ENCODE measurements at regions not wholly inside any gene's neighbourhood (a gene's known extent, or its start where the extent isn't known, plus 50 kb on each side); places are given as distances from the start of the nearest gene placed in this dataset.

DNA sequence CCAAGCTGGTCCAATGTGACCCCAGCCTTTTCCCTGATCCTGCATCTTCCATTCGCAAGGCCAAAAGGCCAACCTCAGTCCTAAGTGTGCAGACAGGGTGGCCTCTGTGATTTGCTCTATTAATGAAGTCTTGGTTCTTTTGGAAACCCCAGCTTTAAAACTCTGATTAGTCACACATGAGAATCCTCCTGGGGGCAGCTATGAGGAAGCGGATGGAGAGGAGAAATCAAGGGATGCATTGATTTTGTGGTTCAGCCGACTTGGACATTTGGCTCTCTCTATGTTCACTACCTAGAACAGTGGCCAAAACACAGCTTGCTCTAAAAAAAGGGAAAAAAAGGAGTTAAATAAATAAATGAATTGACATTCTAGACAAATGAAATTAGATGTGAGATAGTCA, 98.6 kb upstream of the USP47 start (continued):
- TF ChIP-seq, protein P1, sequence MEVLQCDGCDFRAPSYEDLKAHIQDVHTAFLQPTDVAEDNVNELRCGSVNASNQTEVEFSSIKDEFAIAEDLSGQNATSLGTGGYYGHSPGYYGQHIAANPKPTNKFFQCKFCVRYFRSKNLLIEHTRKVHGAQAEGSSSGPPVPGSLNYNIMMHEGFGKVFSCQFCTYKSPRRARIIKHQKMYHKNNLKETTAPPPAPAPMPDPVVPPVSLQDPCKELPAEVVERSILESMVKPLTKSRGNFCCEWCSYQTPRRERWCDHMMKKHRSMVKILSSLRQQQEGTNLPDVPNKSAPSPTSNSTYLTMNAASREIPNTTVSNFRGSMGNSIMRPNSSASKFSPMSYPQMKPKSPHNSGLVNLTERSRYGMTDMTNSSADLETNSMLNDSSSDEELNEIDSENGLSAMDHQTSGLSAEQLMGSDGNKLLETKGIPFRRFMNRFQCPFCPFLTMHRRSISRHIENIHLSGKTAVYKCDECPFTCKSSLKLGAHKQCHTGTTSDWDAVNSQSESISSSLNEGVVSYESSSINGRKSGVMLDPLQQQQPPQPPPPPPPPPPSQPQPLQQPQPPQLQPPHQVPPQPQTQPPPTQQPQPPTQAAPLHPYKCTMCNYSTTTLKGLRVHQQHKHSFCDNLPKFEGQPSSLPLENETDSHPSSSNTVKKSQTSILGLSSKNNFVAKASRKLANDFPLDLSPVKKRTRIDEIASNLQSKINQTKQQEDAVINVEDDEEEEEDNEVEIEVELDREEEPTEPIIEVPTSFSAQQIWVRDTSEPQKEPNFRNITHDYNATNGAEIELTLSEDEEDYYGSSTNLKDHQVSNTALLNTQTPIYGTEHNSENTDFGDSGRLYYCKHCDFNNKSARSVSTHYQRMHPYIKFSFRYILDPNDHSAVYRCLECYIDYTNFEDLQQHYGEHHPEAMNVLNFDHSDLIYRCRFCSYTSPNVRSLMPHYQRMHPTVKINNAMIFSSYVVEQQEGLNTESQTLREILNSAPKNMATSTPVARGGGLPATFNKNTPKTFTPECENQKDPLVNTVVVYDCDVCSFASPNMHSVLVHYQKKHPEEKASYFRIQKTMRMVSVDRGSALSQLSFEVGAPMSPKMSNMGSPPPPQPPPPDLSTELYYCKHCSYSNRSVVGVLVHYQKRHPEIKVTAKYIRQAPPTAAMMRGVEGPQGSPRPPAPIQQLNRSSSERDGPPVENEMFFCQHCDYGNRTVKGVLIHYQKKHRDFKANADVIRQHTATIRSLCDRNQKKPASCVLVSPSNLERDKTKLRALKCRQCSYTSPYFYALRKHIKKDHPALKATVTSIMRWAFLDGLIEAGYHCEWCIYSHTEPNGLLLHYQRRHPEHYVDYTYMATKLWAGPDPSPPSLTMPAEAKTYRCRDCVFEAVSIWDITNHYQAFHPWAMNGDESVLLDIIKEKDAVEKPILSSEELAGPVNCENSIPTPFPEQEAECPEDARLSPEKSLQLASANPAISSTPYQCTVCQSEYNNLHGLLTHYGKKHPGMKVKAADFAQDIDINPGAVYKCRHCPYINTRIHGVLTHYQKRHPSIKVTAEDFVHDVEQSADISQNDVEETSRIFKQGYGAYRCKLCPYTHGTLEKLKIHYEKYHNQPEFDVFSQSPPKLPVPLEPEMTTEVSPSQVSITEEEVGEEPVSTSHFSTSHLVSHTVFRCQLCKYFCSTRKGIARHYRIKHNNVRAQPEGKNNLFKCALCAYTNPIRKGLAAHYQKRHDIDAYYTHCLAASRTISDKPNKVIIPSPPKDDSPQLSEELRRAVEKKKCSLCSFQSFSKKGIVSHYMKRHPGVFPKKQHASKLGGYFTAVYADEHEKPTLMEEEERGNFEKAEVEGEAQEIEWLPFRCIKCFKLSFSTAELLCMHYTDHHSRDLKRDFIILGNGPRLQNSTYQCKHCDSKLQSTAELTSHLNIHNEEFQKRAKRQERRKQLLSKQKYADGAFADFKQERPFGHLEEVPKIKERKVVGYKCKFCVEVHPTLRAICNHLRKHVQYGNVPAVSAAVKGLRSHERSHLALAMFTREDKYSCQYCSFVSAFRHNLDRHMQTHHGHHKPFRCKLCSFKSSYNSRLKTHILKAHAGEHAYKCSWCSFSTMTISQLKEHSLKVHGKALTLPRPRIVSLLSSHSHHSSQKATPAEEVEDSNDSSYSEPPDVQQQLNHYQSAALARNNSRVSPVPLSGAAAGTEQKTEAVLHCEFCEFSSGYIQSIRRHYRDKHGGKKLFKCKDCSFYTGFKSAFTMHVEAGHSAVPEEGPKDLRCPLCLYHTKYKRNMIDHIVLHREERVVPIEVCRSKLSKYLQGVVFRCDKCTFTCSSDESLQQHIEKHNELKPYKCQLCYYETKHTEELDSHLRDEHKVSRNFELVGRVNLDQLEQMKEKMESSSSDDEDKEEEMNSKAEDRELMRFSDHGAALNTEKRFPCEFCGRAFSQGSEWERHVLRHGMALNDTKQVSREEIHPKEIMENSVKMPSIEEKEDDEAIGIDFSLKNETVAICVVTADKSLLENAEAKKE (CRISPR knock-in tag; IDR thresholded peaks at IDR 0.05): no peak
- TF ChIP-seq ZNF114 (CRISPR knock-in tag; IDR thresholded peaks at IDR 0.05) (no peak), NANOG (IDR thresholded peaks at IDR 0.05; ENCODE audit: borderline replicate concordance) (no peak)
- TF ChIP-seq, protein P2, sequence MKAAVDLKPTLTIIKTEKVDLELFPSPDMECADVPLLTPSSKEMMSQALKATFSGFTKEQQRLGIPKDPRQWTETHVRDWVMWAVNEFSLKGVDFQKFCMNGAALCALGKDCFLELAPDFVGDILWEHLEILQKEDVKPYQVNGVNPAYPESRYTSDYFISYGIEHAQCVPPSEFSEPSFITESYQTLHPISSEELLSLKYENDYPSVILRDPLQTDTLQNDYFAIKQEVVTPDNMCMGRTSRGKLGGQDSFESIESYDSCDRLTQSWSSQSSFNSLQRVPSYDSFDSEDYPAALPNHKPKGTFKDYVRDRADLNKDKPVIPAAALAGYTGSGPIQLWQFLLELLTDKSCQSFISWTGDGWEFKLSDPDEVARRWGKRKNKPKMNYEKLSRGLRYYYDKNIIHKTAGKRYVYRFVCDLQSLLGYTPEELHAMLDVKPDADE (IDR thresholded peaks at IDR 0.05): no peak

DNA sequence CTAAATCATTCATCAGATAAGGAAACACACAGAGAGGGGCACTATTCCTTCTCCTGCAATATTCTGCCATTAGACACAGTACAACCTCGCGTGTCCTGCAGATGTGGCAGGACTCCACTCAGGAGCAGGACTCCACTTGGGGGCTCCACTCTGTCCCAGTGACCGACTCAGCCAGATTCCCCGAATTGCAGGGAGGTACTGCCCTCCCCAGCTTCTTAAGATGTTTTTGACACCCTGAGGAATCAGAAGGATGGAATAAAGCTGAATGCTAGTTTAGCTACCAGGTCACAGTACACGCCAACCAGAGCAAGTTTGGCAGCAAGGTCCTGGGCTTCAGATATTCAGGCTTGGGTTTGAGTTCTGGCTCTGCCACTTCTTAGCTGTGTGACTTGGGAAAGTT, 99.3 kb upstream of the USP47 start:
- no peaks in the 10 kb centered on the region for H3F3A ChIP-seq (replicated peaks; ENCODE audit: low read depth)
- DNase-seq (ENCODE audit: low spot score): no peak
- no peak overlapping the region for H3K27ac Mint-ChIP-seq
- no peaks in the 10 kb centered on the region for H3K27me3 ChIP-seq (ENCODE audit: insufficient read depth)
- no peaks in the 10 kb centered on the region; the same call in 2 of the 3 replicates for H3K9me3 Mint-ChIP-seq
- 0 out of 2 replicates have a peak, but pooled peaks cover 4% of the 10 kb centered on the region for H3K9me2 ChIP-seq (ENCODE audit: insufficient read depth)
- H3K4me3 Mint-ChIP-seq: no peak overlapping the region
- H2AFZ ChIP-seq: no peak overlapping the region
- no peaks in the 10 kb centered on the region for H3K36me3 Mint-ChIP-seq (ENCODE audit: low read depth)
- no peak overlapping the region for H3K4me2 ChIP-seq
- no peak for ATAC-seq
- H3K27ac ChIP-seq (ENCODE audit: low read depth): no peak overlapping the region
- H3K4me1 ChIP-seq (ENCODE audit: insufficient read depth): no peaks in the 10 kb centered on the region
- H3K4me3 ChIP-seq: no peak overlapping the region
- H3K27me3 Mint-ChIP-seq (ENCODE audit: insufficient read depth, low read depth, poor library complexity): peaks cover 4% of the 10 kb centered on the region
- H4K20me1 ChIP-seq (replicated peaks; ENCODE audit: insufficient read depth): no peaks in the 10 kb centered on the region
- no peaks in the 10 kb centered on the region for H3K36me3 ChIP-seq (ENCODE audit: insufficient read depth)
- no peaks in the 10 kb centered on the region for H3K79me2 ChIP-seq (replicated peaks; ENCODE audit: insufficient read depth)
- H3K4me1 Mint-ChIP-seq: peaks cover 7% of the 10 kb centered on the region; the same call in 2 of the 3 replicates
- no peak for TF ChIP-seq JUNB (IDR thresholded peaks at IDR 0.05; ENCODE audit: unreplicated experiment)
- no peak for TF ChIP-seq POLR2AphosphoS5 (IDR thresholded peaks at IDR 0.05; ENCODE audit: low read depth)
- no peak for TF ChIP-seq ZNF331 (CRISPR knock-in tag; IDR thresholded peaks at IDR 0.05; ENCODE audit: low read depth)
- no peak for TF ChIP-seq STAT1 (IDR thresholded peaks at IDR 0.05; ENCODE audit: unreplicated experiment)
- TF ChIP-seq, protein P3, sequence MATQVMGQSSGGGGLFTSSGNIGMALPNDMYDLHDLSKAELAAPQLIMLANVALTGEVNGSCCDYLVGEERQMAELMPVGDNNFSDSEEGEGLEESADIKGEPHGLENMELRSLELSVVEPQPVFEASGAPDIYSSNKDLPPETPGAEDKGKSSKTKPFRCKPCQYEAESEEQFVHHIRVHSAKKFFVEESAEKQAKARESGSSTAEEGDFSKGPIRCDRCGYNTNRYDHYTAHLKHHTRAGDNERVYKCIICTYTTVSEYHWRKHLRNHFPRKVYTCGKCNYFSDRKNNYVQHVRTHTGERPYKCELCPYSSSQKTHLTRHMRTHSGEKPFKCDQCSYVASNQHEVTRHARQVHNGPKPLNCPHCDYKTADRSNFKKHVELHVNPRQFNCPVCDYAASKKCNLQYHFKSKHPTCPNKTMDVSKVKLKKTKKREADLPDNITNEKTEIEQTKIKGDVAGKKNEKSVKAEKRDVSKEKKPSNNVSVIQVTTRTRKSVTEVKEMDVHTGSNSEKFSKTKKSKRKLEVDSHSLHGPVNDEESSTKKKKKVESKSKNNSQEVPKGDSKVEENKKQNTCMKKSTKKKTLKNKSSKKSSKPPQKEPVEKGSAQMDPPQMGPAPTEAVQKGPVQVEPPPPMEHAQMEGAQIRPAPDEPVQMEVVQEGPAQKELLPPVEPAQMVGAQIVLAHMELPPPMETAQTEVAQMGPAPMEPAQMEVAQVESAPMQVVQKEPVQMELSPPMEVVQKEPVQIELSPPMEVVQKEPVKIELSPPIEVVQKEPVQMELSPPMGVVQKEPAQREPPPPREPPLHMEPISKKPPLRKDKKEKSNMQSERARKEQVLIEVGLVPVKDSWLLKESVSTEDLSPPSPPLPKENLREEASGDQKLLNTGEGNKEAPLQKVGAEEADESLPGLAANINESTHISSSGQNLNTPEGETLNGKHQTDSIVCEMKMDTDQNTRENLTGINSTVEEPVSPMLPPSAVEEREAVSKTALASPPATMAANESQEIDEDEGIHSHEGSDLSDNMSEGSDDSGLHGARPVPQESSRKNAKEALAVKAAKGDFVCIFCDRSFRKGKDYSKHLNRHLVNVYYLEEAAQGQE (IDR thresholded peaks at IDR 0.05; ENCODE audit: unreplicated experiment): no peak
